ENCODE measurements at regions not wholly inside any gene's neighbourhood (a gene's known extent, or its start where the extent isn't known, plus 50 kb on each side); places are given as distances from the start of the nearest gene placed in this dataset.

DNA sequence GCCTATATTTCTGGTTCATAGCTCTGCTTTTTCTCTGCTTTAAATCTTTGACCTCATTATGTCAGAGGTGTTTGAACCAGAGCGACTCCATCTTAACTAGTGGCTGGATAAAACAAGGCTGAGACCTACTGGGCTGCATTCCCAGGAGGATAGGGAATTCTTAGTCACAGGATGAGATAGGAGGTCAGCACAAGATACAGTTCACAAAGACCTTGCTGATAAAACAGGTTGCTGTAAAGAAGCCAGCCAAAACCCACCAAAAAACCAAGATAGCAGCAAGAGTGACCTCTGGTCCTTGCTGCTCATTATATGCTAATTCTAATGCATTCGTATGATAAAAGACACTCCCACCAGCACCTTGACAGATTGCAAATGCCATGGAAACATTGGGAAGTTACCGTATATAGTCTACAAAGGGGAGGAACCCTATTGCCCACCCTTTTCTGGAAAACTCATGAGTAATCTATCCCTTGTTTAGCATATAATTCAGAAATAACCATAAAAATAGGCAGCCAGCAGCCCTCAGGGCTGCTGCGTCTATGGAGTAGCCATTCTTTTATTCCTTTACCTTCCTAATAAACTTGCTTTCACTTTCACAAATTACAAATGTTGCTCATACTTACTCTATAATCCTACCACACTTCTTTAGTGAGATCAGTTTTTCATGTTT, 193.9 kb downstream of the NAF1 start (continued):
- TF ChIP-seq, protein P1, sequence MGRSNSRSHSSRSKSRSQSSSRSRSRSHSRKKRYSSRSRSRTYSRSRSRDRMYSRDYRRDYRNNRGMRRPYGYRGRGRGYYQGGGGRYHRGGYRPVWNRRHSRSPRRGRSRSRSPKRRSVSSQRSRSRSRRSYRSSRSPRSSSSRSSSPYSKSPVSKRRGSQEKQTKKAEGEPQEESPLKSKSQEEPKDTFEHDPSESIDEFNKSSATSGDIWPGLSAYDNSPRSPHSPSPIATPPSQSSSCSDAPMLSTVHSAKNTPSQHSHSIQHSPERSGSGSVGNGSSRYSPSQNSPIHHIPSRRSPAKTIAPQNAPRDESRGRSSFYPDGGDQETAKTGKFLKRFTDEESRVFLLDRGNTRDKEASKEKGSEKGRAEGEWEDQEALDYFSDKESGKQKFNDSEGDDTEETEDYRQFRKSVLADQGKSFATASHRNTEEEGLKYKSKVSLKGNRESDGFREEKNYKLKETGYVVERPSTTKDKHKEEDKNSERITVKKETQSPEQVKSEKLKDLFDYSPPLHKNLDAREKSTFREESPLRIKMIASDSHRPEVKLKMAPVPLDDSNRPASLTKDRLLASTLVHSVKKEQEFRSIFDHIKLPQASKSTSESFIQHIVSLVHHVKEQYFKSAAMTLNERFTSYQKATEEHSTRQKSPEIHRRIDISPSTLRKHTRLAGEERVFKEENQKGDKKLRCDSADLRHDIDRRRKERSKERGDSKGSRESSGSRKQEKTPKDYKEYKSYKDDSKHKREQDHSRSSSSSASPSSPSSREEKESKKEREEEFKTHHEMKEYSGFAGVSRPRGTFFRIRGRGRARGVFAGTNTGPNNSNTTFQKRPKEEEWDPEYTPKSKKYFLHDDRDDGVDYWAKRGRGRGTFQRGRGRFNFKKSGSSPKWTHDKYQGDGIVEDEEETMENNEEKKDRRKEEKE (IDR thresholded peaks at IDR 0.05), result no peak
- no peak for TF ChIP-seq BCL11A (IDR thresholded peaks at IDR 0.05; ENCODE audit: low read depth, low read length)

DNA sequence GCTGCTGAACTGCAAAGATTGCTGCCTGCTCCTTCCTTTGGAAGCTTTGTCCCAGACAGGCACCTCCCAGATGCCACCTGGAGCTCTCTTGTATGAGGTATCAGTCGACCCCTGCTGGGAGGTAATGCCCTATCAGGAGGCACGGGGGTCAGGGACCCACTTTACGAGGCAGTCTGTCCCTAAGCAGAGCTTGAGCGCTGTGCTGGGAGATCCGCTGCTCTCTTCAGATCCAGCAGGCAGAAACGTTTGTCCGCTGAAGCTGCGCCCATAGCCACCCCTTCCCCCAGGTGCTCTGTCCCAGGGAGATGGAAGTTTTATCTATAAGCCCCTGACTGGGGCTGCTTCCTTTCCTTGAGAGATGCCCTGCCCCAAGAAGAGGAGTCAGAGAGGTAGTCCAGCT, 197.5 kb downstream of the NAF1 start:
- no peaks in the 10 kb centered on the region for H3K27me3 ChIP-seq (replicated peaks in 1 of 2; ENCODE audit: control insufficient read depth in 2 of 2, insufficient read depth in 2 of 2, low read length in 1 of 2)
- H3K27ac ChIP-seq (ENCODE audit: control insufficient read depth, insufficient read depth), result no peak overlapping the region
- no peak overlapping the region for H3K4me2 ChIP-seq (ENCODE audit: control insufficient read depth, insufficient read depth)
- H3K9me3 ChIP-seq (replicated peaks; ENCODE audit: control insufficient read depth, insufficient read depth, low read length), result no peaks in the 10 kb centered on the region
- H3K4me3 ChIP-seq, result no peak overlapping the region
- no peaks in the 10 kb centered on the region for H3K79me2 ChIP-seq (ENCODE audit: control insufficient read depth, insufficient read depth, low read length)
- ChIA-PET CTCF (no interaction called here), RAD21 (ENCODE audit: unreplicated experiment) (no interaction called here), SMC1A (ENCODE audit: uncharacterized antibody, unreplicated experiment) (interaction anchor here (1.7 kb wide), 1 partner anchor 21 kb away, joined by 4 read pairs; no protein-coding TSS in a partner anchor), POLR2A (no interaction called here)
- DNase-seq (ENCODE audit: low read depth, low spot score) (no peak), ATAC-seq (no peak), FAIRE-seq (no peak)
- H3K9ac ChIP-seq (ENCODE audit: control insufficient read depth, insufficient read depth, low read length), result no peak overlapping the region
- no TSS peak for BruUV-seq (replicated peaks)
- intact Hi-C loops (cut with micrococcal nuclease; ENCODE audit: unreplicated experiment), result no loop called here
- no peaks in the 10 kb centered on the region for H3K36me3 ChIP-seq (ENCODE audit: control insufficient read depth in 2 of 2, insufficient read depth in 2 of 2, low read length in 1 of 2)
- in situ Hi-C loops (cut with MboI), result no loop called here
- H3K4me1 ChIP-seq (ENCODE audit: control insufficient read depth, insufficient read depth, low read length), result no peaks in the 10 kb centered on the region
- WGBS (ENCODE audit: insufficient coverage, insufficient replicate concordance, low lambda C conversion rate, missing lambda C conversion rate), result 39% methylated on average over 8 of the region's 8 CpGs
- H2AFZ ChIP-seq (ENCODE audit: control insufficient read depth, low read depth, low read length), result no peak overlapping the region
- no peaks in the 10 kb centered on the region for H4K20me1 ChIP-seq (ENCODE audit: control insufficient read depth, insufficient read depth)
- no peak for TF ChIP-seq NFXL1 (IDR thresholded peaks at IDR 0.05; ENCODE audit: borderline replicate concordance)
- no peak for TF ChIP-seq KLF5 (IDR thresholded peaks at IDR 0.05; ENCODE audit: partially characterized antibody)
- TF ChIP-seq CBFB (IDR thresholded peaks at IDR 0.05; ENCODE audit: low read depth), result no peak
- TF ChIP-seq FOXK2 (IDR thresholded peaks at IDR 0.05), result no peak
- TF ChIP-seq, protein P2, sequence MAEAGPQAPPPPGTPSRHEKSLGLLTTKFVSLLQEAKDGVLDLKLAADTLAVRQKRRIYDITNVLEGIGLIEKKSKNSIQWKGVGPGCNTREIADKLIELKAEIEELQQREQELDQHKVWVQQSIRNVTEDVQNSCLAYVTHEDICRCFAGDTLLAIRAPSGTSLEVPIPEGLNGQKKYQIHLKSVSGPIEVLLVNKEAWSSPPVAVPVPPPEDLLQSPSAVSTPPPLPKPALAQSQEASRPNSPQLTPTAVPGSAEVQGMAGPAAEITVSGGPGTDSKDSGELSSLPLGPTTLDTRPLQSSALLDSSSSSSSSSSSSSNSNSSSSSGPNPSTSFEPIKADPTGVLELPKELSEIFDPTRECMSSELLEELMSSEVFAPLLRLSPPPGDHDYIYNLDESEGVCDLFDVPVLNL (IDR thresholded peaks at IDR 0.05; ENCODE audit: low read depth, low read length), result no peak
- TF ChIP-seq ZNF24 (IDR thresholded peaks at IDR 0.05), result no peak
- TF ChIP-seq, protein P3, sequence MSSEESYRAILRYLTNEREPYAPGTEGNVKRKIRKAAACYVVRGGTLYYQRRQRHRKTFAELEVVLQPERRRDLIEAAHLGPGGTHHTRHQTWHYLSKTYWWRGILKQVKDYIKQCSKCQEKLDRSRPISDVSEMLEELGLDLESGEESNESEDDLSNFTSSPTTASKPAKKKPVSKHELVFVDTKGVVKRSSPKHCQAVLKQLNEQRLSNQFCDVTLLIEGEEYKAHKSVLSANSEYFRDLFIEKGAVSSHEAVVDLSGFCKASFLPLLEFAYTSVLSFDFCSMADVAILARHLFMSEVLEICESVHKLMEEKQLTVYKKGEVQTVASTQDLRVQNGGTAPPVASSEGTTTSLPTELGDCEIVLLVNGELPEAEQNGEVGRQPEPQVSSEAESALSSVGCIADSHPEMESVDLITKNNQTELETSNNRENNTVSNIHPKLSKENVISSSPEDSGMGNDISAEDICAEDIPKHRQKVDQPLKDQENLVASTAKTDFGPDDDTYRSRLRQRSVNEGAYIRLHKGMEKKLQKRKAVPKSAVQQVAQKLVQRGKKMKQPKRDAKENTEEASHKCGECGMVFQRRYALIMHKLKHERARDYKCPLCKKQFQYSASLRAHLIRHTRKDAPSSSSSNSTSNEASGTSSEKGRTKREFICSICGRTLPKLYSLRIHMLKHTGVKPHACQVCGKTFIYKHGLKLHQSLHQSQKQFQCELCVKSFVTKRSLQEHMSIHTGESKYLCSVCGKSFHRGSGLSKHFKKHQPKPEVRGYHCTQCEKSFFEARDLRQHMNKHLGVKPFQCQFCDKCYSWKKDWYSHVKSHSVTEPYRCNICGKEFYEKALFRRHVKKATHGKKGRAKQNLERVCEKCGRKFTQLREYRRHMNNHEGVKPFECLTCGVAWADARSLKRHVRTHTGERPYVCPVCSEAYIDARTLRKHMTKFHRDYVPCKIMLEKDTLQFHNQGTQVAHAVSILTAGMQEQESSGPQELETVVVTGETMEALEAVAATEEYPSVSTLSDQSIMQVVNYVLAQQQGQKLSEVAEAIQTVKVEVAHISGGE (CRISPR knock-in tag; IDR thresholded peaks at IDR 0.05), result no peak
- TF ChIP-seq SP1 (IDR thresholded peaks at IDR 0.05; ENCODE audit: low read depth, low read length), result no peak
- no peak for TF ChIP-seq TBL1XR1 (IDR thresholded peaks at IDR 0.05; ENCODE audit: low read depth, low read length)
- TF ChIP-seq, protein P4, sequence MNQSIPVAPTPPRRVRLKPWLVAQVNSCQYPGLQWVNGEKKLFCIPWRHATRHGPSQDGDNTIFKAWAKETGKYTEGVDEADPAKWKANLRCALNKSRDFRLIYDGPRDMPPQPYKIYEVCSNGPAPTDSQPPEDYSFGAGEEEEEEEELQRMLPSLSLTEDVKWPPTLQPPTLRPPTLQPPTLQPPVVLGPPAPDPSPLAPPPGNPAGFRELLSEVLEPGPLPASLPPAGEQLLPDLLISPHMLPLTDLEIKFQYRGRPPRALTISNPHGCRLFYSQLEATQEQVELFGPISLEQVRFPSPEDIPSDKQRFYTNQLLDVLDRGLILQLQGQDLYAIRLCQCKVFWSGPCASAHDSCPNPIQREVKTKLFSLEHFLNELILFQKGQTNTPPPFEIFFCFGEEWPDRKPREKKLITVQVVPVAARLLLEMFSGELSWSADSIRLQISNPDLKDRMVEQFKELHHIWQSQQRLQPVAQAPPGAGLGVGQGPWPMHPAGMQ (IDR thresholded peaks at IDR 0.05; ENCODE audit: borderline replicate concordance), result no peak
- no peak for TF ChIP-seq MEF2B (IDR thresholded peaks at IDR 0.05; ENCODE audit: partially characterized antibody, poor library complexity, severe bottlenecking)
- TF ChIP-seq ZSCAN29 (IDR thresholded peaks at IDR 0.05), result no peak

Data from GM12878 (cell line).